Uterus (tissue), 3 donors: ENCODE measurements at regions not wholly inside any gene's neighbourhood (a gene's known extent, or its start where the extent isn't known, plus 50 kb on each side); places are given as distances from the start of the nearest gene placed in this dataset.

Source experiments
- DNase-seq, 2 donors: peaks; one replicate each; pipeline ENCODE4 v3.0.0-alpha.2; 2019 to 2020
- H3K27ac ChIP-seq, 2 donors: fragments of 200-600 bp; sonication (generic); 1 replicate in 1 of 2; 2 replicates in 1 of 2; pipeline ENCODE4 v1.5.1; 2016 to 2018
- H3K27me3 ChIP-seq, 2 donors: fragments of 200-600 bp; sonication (generic); one replicate each; pipeline ENCODE4 v1.5.1; 2018 to 2019; ENCODE audit warnings: control low read depth in 1 of 2
- H3K36me3 ChIP-seq, 2 donors: fragments of 200-600 bp; sonication (generic); one replicate each; pipeline ENCODE4 v1.5.1; 2019; ENCODE audit warnings: control low read depth in 1 of 2
- H3K4me1 ChIP-seq, 2 donors: fragments of 200-600 bp; sonication (generic); one replicate each; pipeline ENCODE4 v1.5.1; 2018 to 2019; ENCODE audit warnings: control low read depth in 1 of 2
- H3K4me3 ChIP-seq, 2 donors: fragments of 200-600 bp; sonication (generic); 1 replicate in 1 of 2; 2 replicates in 1 of 2; pipeline ENCODE4 v1.5.1; 2018 to 2019; ENCODE audit warnings: mild to moderate bottlenecking in 1 of 2
- H3K9me3 ChIP-seq, 2 donors: fragments of 200-600 bp; sonication (generic); one replicate each; pipeline ENCODE4 v1.5.1; 2019; ENCODE audit warnings: control low read depth in 1 of 2
- POLR2A ChIP-seq, 2 donors: fragments of 450-650 bp; IDR thresholded peaks; one replicate each; pipeline ENCODE4 v1.6.1; 2016; ENCODE audit warnings: antibody characterized with exemption in 2 of 2, mild to moderate bottlenecking in 1 of 2, moderate library complexity in 1 of 2
- intact Hi-C: fragments of 100-400 bp; cut with DNase I; formaldehyde crosslinking; loops from one replicate; pipeline ENCODE4 v1.15.1; 2023; ENCODE audit warnings: low total_unique reads
- TF ChIP-seq, protein P1 (sequence below), 4 experiments: fragments of 200-600 bp in 2 of 4; fragments of 450-650 bp in 2 of 4; sonication (generic) in 2 of 4; IDR thresholded peaks; one replicate each; pipeline ENCODE4 v1.5.1; 2016 to 2019; ENCODE audit warnings: antibody characterized with exemption in 4 of 4, mild to moderate bottlenecking in 2 of 4, moderate library complexity in 1 of 4
- donor health status: DM: yes; HTN: yes; CAD: no.

DNA sequence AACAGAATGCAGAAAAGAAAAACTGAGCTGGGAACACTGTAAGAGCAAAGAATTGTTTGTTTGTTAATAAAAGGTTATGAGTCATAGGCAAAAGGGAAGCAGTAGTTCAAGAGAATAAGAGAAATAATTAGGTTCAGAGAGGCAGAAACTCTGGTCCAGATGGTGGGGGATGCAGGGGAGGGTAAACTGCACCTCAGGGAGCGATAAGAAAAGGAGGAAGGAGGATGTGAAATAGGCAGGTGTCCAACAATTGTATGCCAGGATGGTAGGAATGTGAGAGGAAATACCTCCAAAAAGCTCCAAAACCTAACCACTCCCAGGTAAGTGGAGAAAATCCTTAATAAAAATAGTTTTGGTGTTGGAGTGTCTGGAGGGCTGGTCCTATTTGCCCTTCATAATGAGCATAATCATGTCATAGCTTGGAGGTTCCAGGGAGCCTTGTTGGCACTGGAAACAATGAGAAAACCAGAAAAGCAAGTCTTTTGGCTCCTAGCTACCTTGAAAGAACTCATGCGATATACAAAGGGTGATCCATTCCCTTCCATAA is 405.4 kb upstream of the TBL1XR1 start:
- TF ChIP-seq POLR2A (IDR thresholded peaks at IDR 0.05) = no peak
- TF ChIP-seq, protein P1, sequence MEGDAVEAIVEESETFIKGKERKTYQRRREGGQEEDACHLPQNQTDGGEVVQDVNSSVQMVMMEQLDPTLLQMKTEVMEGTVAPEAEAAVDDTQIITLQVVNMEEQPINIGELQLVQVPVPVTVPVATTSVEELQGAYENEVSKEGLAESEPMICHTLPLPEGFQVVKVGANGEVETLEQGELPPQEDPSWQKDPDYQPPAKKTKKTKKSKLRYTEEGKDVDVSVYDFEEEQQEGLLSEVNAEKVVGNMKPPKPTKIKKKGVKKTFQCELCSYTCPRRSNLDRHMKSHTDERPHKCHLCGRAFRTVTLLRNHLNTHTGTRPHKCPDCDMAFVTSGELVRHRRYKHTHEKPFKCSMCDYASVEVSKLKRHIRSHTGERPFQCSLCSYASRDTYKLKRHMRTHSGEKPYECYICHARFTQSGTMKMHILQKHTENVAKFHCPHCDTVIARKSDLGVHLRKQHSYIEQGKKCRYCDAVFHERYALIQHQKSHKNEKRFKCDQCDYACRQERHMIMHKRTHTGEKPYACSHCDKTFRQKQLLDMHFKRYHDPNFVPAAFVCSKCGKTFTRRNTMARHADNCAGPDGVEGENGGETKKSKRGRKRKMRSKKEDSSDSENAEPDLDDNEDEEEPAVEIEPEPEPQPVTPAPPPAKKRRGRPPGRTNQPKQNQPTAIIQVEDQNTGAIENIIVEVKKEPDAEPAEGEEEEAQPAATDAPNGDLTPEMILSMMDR (IDR thresholded peaks at IDR 0.05) = no peak
- H3K4me1 ChIP-seq = peaks cover 0 to 9% of the 10 kb centered on the region in 2 donors
- no peaks in the 10 kb centered on the region for H3K9me3 ChIP-seq
- no peak overlapping the region for H3K4me3 ChIP-seq
- H3K27ac ChIP-seq = no peak overlapping the region
- H3K27me3 ChIP-seq = no peaks in the 10 kb centered on the region
- no peak for DNase-seq
- H3K36me3 ChIP-seq = no peaks in the 10 kb centered on the region
- intact Hi-C loops = no loop called here

DNA sequence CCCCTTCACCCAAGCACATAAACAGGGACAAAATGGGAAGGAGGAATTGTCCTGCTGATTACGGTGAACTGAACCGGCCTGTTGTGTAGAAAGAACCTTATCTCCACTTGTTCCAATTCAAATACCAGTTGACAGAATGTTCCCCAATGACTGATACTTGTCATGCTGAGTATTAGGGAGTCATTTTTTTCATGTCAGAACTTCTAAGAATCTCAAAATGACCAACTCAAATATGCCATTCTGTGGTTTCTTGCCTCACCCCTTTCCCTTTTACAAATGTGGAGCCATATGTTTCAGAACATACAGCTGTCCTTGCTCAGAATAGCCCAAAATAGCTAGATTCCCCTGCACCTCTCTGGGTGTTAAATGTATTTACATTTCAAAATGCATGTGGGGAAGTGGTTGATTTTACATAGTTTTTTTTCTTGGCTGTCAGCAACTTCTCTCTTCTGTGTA is 405.9 kb upstream of the TBL1XR1 start:
- no peak overlapping the region for H3K27ac ChIP-seq
- intact Hi-C loops = no loop called here
- H3K4me3 ChIP-seq = no peak overlapping the region
- TF ChIP-seq, protein P1 (IDR thresholded peaks at IDR 0.05) = no peak
- no peak for DNase-seq
- H3K9me3 ChIP-seq = no peaks in the 10 kb centered on the region
- H3K36me3 ChIP-seq = no peaks in the 10 kb centered on the region
- no peaks in the 10 kb centered on the region for H3K27me3 ChIP-seq
- peaks cover 0 to 9% of the 10 kb centered on the region in 2 donors for H3K4me1 ChIP-seq

DNA sequence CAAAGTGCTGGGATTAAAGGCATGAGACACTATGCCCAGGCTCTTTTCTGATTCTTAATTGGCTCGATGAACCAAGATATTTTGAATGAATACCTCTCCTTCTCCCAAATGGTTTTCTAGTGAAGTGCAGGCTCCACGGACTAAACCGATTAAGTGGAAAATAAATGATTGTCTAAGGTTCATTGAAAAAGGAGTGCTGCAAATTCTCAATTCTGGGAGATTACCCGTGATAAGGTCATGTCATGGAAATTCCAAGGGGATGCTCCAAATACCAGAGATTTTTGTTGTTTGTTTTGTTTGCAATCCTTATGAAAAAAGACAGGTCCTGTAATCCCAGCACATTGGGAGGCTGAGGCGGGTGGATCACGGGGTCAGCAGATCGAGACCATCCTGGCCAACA is 406.9 kb upstream of the TBL1XR1 start:
- H3K4me3 ChIP-seq = no peak overlapping the region
- intact Hi-C loops = no loop called here
- H3K27ac ChIP-seq = no peak overlapping the region
- H3K9me3 ChIP-seq = no peaks in the 10 kb centered on the region
- no peaks in the 10 kb centered on the region for H3K27me3 ChIP-seq
- TF ChIP-seq POLR2A (IDR thresholded peaks at IDR 0.05) = no peak
- TF ChIP-seq, protein P1 (IDR thresholded peaks at IDR 0.05) = no peak
- no peaks in the 10 kb centered on the region for H3K36me3 ChIP-seq
- no peak for DNase-seq
- no peaks in the 10 kb centered on the region for H3K4me1 ChIP-seq

DNA sequence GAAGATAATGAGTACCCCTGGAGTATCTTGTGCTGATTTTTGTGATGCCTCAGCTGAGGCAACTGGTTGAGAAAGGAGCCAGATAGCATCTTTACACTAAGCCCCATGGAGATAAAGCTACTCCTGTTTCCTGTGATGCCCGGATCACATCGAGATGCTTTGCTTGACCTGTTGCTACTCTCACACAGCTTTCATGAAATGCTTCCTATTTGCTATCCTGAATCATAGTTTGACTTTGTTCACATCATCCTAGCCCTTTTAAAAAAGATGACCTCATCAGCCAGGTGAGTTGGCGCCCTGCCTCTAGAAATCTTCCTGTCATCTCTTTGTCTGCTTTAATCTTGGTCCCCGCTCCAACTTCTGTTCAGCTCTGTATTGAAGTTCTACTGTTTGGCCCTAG is 409.6 kb upstream of the TBL1XR1 start:
- H3K27ac ChIP-seq = no peak overlapping the region

DNA sequence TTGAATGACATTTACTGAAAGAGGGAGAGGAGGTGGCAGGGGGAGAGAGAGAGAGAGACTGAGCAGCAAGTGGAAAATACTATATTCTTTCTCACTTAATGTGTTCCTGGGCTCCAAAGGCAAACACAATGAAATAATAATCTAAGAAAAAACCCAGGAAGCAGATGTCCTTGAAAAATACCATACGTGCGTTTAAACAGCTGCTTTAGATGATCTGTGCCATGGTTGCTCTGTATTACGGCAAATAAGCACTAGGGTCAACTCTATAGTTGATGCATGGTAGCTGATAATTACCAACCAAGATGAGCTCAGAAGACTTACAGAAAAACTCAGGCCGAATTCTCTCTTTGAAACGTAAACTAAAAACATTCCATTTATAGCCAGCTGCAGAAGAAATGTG is 410.3 kb upstream of the TBL1XR1 start:
- H3K27ac ChIP-seq = no peak overlapping the region
- H3K4me3 ChIP-seq = no peak overlapping the region
- no peaks in the 10 kb centered on the region for H3K4me1 ChIP-seq
- no peak for DNase-seq
- no peaks in the 10 kb centered on the region for H3K36me3 ChIP-seq
- H3K9me3 ChIP-seq = no peaks in the 10 kb centered on the region
- intact Hi-C loops = no loop called here
- TF ChIP-seq, protein P1 (IDR thresholded peaks at IDR 0.05) = no peak
- no peak for TF ChIP-seq POLR2A (IDR thresholded peaks at IDR 0.05)
- no peaks in the 10 kb centered on the region for H3K27me3 ChIP-seq

More for the DNA sequence above, 409.6 kb upstream of the TBL1XR1 start:
- Histone ChIP-seq H3K9me3 (no peaks in the 10 kb centered on the region), H3K4me3 (no peak overlapping the region), H3K36me3 (no peaks in the 10 kb centered on the region), H3K4me1 (no peaks in the 10 kb centered on the region), H3K27me3 (no peaks in the 10 kb centered on the region)
- TF ChIP-seq POLR2A (IDR thresholded peaks at IDR 0.05) = no peak
- TF ChIP-seq, protein P1 (IDR thresholded peaks at IDR 0.05) = no peak
- intact Hi-C loops = no loop called here
- no peak for DNase-seq
